Astrocyte of the cerebellum (primary cell): ENCODE measurements at regions not wholly inside any gene's neighbourhood (a gene's known extent, or its start where the extent isn't known, plus 50 kb on each side); places are given as distances from the start of the nearest gene placed in this dataset.

Source experiments
- DNase-seq: peaks from one replicate; pipeline ENCODE4 v3.0.0-alpha.2; 2011; ENCODE audit warnings: low read depth
- H3K4me3 ChIP-seq: 2 replicates; pipeline ENCODE4 v1.5.1; 2011; ENCODE audit warnings: mild to moderate bottlenecking, low read depth, low read length, moderate library complexity
- in situ Hi-C: cut with HindIII; loops from 2 replicates; pipeline ENCODE4 v1.10.0; 2017; ENCODE audit warnings: low sequenced_read_pairs
- TF ChIP-seq, protein P1 (sequence below): IDR thresholded peaks from 2 replicates; pipeline ENCODE4 v1.5.1; 2012; ENCODE audit warnings: low read length, low read depth, moderate library complexity, mild to moderate bottlenecking; ENCODE audit errors: missing control alignments

DNA sequence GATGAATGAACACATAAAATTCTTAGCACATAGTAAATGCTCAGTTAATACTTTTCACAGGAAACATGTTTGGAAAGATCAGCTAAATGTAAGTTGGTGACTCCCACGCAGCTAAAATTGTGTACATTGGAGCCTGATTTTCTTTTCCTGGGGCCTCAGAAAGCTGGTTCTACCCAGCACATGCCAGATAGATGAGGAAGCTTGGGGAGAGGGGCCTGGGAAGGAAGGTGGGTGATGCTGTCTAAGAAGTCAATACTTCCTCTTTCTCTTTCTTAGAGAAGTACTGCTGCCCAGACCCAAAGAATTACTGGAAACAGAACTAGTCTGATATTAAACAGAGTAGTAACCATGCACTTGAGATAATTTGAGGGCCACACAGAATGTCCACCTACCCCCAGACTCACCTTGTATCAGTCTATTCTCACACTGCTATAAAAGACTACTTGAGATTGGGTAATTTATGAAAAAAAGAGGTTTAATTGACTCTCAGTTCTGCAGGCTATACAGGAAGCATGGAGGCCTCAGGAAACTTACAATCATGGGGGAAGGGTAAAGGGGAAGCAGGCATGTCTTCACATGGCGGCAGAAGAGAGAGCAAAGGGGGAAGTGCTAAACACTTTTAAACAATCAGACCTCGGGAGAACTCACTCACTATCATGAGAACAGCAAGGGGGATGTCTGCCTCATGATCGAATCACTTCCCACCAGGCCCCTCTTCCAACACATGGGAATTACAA, 123.3 kb upstream of the MED13L start:
- TF ChIP-seq, protein P1, sequence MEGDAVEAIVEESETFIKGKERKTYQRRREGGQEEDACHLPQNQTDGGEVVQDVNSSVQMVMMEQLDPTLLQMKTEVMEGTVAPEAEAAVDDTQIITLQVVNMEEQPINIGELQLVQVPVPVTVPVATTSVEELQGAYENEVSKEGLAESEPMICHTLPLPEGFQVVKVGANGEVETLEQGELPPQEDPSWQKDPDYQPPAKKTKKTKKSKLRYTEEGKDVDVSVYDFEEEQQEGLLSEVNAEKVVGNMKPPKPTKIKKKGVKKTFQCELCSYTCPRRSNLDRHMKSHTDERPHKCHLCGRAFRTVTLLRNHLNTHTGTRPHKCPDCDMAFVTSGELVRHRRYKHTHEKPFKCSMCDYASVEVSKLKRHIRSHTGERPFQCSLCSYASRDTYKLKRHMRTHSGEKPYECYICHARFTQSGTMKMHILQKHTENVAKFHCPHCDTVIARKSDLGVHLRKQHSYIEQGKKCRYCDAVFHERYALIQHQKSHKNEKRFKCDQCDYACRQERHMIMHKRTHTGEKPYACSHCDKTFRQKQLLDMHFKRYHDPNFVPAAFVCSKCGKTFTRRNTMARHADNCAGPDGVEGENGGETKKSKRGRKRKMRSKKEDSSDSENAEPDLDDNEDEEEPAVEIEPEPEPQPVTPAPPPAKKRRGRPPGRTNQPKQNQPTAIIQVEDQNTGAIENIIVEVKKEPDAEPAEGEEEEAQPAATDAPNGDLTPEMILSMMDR = no peak

DNA sequence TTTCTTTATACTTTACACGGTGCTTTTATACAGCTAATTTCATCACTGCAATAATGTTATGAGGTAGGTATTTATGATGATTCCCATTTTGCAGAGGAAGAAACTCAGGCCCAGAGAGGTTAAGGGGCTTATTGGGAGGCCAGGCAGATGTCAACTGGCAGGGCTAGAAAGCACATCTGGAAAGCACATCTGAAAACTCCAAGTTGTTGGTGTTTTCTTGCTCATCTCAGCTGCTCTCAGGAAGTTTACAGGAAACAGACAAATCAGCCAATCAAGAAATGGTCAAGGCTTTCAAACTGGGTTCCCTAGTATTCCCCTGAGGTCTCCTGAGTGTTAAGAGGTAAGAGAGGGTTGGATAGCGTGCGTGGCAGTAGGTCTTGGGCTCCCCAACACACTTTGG, 124.1 kb upstream of the MED13L start:
- TF ChIP-seq, protein P1 = no peak
- no peak overlapping the region for H3K4me3 ChIP-seq
- in situ Hi-C loops = no loop called here
- DNase-seq = no peak

More for the DNA sequence above, 123.3 kb upstream of the MED13L start:
- no peak for DNase-seq
- H3K4me3 ChIP-seq = no peak overlapping the region
- in situ Hi-C loops = no loop called here

DNA sequence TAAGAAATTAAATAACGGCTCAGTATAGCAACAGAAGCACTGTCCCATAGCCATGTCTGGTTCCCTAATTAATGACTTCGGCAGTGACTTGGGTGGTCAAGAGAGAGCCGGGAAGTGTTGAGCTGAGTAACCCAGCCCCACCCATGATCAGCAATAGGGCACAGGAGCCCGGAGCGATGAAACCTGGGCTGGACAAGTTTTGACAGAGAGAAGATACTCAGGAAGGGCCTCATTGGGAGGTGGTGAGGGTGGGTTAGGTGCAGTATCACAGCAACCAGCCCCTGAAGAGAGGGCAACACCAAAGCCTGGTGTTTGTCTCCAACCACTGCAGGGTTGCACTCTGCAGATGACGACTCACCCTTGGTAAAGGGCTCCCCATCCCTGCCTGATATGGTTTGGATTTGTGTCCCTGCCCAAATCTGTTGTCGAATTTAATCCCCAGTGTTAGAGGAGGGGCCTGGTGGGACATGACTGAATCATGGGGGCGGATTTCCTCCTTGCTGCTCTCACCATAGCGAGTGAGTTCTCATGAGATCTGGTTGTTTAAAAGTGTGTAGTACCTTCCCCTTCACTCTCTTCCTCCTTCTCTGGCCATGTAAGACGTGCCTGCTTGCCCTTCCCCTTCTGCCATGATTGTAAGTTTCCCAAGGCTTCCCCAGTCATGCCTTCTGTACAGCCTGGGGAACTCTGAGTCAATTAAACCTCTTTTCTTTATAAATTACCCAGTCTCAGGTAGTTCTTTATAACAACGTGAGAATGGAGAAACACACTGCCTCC, 124.9 kb upstream of the MED13L start:
- no peak for DNase-seq
- TF ChIP-seq, protein P1 = no peak
- no peak overlapping the region for H3K4me3 ChIP-seq
- in situ Hi-C loops = no loop called here

DNA sequence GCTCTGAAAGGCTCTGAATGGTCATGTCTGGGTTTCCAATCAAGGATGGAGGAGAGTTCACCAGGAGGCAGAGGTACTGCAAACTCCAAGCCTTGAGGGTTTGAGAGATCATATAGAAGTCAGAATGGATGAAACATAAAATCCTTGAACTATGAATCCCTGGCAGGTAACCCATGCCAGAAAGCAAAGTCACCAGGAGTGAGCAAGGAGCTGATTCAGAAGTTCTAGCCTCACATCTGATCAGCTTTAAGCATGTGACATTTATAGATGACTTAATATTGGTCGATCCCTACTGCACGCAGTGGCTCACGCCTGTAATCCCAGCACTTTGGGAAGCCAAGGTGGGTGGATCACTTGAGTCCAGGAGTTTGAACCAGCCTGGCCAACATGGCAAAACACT, 126.1 kb upstream of the MED13L start:
- no peak overlapping the region for H3K4me3 ChIP-seq
- in situ Hi-C loops = no loop called here
- DNase-seq = no peak
- TF ChIP-seq, protein P1 = no peak

DNA sequence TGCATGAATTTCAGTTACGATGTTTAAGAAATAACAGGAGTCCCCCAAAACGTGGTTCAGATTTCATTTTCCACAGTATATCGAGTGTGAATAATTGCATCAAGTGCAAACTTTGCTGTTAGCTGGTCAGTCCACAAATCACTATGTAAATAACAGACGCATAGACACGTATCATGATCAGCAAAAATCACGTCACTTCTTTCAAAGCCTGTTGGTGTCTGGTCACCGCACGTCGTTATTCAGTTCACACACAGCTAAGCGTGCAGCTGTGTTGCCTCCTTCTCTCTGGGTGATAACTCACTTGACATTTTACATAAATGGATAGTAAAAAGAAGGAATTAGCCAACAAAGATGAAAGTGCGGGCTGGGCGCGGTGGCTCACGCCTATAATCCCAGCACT, 126.8 kb upstream of the MED13L start:
- DNase-seq = no peak
- H3K4me3 ChIP-seq = no peak overlapping the region
- TF ChIP-seq, protein P1 = no peak
- in situ Hi-C loops = no loop called here

DNA sequence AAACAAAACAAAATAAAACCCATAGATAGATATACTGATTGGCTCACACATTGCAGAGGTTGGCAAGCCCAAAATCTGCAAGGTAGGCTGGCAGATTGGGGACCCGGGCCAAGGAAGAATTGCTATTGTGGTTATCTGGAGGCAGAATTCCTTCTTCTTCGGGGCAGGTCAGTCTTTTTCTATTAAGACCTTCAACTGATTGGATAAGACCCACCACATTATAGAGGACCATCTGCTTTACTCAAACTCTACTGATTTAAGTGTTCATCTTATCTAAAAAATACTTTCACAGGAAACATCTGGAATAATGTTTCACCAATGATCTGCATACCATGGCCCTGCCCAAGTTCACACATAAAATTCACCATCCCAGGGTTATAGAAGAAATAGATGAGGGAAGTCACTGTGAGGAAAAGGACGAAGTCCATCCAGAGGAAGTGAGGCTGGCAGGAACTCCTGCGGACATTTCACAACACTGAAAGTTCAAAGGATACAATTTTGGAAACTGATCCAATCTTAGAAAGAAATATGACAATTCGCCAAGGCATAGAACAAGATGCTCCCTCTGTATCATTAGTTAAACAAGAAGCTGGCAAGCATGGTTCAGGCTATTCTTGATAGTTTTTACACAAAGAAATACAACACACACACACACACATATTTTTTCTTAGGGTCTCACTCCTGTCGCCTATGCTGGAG, 127.6 kb upstream of the MED13L start:
- no peak for DNase-seq

More for the DNA sequence above, 127.6 kb upstream of the MED13L start:
- H3K4me3 ChIP-seq = no peak overlapping the region
- in situ Hi-C loops = no loop called here
- TF ChIP-seq, protein P1 = no peak
